Thoracic aorta (tissue), 2 donors: ENCODE measurements at regions not wholly inside any gene's neighbourhood (a gene's known extent, or its start where the extent isn't known, plus 50 kb on each side); places are given as distances from the start of the nearest gene placed in this dataset.

Experiments used
- ATAC-seq: fragments of 150-250 bp; one replicate; pipeline ENCODE4 v1.8.0; 2017; ENCODE audit warnings: low read depth; ENCODE audit not compliant: insufficient number of reproducible peaks, low FRiP score
- DNase-seq: peaks from one replicate; pipeline ENCODE4 v3.0.0-alpha.2; 2020; ENCODE audit warnings: low spot score
- H3K27ac ChIP-seq, 2 donors: fragments of 200-600 bp; sonication (generic); 1 replicate in 1 of 2; 2 replicates in 1 of 2; pipeline ENCODE4 v1.5.1; 2016; ENCODE audit warnings: mild to moderate bottlenecking in 2 of 2, moderate library complexity in 2 of 2
- H3K27me3 ChIP-seq: fragments of 200-600 bp; sonication (generic); replicated peaks from 2 replicates; pipeline ENCODE4 v1.6.0; 2016; ENCODE audit warnings: mild to moderate bottlenecking; ENCODE audit not compliant: insufficient read depth
- H3K36me3 ChIP-seq: fragments of 200-600 bp; sonication (generic); one replicate; pipeline ENCODE4 v1.5.1; 2016
- H3K4me1 ChIP-seq, 2 donors: fragments of 200-600 bp; sonication (generic); 1 replicate in 1 of 2; 2 replicates in 1 of 2; pipeline versions ENCODE4 v1.5.1 to v1.6.0; 2016; ENCODE audit warnings: low read depth in 2 of 2, mild to moderate bottlenecking in 1 of 2; ENCODE audit not compliant: control insufficient read depth in 1 of 2
- H3K4me3 ChIP-seq: fragments of 200-600 bp; sonication (generic); 2 replicates; pipeline ENCODE4 v1.5.1; 2016; ENCODE audit warnings: mild to moderate bottlenecking
- H3K9me3 ChIP-seq: fragments of 200-600 bp; sonication (generic); 2 replicates; pipeline ENCODE4 v1.5.1; 2016
- TF ChIP-seq, protein P1 (sequence below): fragments of 200-600 bp; sonication (generic); IDR thresholded peaks from one replicate; pipeline ENCODE4 v1.5.1; 2019; ENCODE audit warnings: antibody characterized with exemption

DNA sequence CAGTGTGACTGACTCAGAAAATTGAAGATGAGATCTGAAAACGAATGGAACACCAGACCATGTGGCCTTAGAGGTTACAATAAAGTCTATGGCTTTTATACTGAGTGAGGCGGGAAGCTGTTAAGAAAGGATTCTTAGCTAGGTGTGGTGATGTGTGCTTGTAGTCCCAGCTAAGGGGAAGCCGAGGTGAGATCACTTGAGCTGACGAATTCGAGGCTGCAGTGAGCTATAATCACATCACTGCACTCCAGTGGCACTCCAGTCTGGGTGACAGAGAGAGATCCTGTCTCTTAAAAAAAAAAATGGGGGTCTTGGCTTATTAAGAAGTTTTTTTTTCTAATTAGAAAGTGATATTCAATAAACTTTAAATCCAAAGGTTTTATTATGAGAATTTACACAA lies 678.6 kb downstream of the TMTC2 start:
- Histone ChIP-seq H3K4me3 (no peak overlapping the region), H3K4me1 (no peaks in the 10 kb centered on the region), H3K9me3 (no peaks in the 10 kb centered on the region), H3K27me3 (no peaks in the 10 kb centered on the region), H3K36me3 (no peaks in the 10 kb centered on the region), H3K27ac (no peak overlapping the region)
- no peak for DNase-seq
- ATAC-seq = no peak
- TF ChIP-seq, protein P1, sequence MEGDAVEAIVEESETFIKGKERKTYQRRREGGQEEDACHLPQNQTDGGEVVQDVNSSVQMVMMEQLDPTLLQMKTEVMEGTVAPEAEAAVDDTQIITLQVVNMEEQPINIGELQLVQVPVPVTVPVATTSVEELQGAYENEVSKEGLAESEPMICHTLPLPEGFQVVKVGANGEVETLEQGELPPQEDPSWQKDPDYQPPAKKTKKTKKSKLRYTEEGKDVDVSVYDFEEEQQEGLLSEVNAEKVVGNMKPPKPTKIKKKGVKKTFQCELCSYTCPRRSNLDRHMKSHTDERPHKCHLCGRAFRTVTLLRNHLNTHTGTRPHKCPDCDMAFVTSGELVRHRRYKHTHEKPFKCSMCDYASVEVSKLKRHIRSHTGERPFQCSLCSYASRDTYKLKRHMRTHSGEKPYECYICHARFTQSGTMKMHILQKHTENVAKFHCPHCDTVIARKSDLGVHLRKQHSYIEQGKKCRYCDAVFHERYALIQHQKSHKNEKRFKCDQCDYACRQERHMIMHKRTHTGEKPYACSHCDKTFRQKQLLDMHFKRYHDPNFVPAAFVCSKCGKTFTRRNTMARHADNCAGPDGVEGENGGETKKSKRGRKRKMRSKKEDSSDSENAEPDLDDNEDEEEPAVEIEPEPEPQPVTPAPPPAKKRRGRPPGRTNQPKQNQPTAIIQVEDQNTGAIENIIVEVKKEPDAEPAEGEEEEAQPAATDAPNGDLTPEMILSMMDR = no peak

DNA sequence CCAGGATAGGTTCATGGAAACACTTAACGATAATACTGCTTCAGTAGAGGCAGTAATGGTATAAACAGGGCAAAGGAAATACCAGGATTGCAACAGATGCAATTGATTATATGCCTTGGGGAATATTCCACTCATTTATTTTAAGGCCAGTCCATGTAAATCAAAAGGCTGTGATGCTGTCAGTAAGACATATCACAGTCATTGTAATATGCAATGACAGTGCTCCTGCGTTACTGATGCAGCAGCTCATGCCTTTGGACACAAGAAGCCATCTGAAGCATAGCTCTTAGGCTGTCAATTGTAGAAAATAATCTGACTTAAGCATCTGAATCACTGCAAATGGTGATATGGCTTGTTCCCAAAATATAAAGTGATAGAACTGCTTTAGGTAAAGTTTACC lies 674.8 kb downstream of the TMTC2 start:
- ATAC-seq = no peak
- no peak overlapping the region for H3K27ac ChIP-seq
- TF ChIP-seq, protein P1 = no peak

DNA sequence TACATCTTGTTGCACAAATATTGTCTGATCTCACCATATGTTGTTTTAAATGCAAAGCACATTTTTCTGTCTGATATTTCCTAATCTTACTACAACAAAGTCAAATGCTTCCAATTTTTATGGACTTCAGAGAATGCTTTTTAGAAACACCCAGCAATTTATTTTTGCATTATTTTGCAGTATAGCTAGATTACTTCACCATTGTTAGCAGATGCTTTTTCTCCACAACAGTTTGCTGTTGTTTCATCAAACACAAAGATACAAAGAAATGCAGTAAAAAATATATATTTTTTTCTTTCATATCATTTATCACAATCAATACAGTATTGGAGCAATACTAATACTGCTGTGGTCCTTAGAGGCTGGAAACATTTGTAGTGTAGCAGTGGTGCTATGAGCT lies 674.4 kb downstream of the TMTC2 start:
- no peaks in the 10 kb centered on the region for H3K36me3 ChIP-seq
- H3K27ac ChIP-seq = no peak overlapping the region
- H3K9me3 ChIP-seq = no peaks in the 10 kb centered on the region
- no peaks in the 10 kb centered on the region for H3K27me3 ChIP-seq
- no peak overlapping the region for H3K4me3 ChIP-seq
- ATAC-seq (no peak), DNase-seq (no peak)
- no peaks in the 10 kb centered on the region for H3K4me1 ChIP-seq
- TF ChIP-seq, protein P1 = no peak

More for the DNA sequence above, 674.8 kb downstream of the TMTC2 start:
- Histone ChIP-seq H3K27me3 (no peaks in the 10 kb centered on the region), H3K4me1 (no peaks in the 10 kb centered on the region), H3K9me3 (no peaks in the 10 kb centered on the region), H3K36me3 (no peaks in the 10 kb centered on the region), H3K4me3 (no peak overlapping the region)
- DNase-seq = no peak

DNA sequence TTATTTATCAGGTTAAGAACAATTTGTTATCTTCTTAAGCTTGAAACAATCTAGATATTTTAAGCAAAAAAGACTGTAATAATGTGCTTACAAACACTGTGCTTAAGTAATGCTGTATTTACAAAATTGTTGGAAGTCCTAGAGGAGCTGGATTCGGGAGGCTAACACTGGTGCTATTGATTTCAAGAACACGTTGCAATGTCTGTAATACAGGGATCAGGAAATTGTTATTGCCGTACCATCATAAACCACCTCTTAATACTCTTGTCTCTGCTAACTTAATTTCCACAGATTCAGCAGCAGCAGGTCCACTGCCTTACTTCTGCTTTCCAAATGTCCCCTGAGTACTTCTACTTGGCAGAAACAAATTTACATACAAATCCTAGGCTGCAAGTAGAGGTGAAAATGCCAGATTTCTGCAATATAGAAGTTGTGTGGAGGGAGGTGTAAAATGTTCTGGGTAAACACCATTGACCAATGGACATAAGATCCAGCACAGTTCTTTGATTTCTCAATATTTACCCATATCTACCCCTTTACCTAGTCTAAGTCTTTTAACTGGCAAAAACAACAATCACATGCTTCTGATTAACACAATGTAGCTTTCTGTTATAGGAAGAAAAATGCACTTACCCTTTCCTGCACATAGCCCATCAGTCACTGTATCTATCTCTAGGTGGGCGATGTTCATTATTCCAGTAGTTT lies 663.4 kb downstream of the TMTC2 start:
- no peak overlapping the region for H3K4me3 ChIP-seq
- TF ChIP-seq, protein P1 = no peak
- no peaks in the 10 kb centered on the region for H3K4me1 ChIP-seq
- DNase-seq (no peak), ATAC-seq (no peak)
- no peaks in the 10 kb centered on the region for H3K27me3 ChIP-seq
- no peaks in the 10 kb centered on the region for H3K9me3 ChIP-seq
- H3K36me3 ChIP-seq = no peaks in the 10 kb centered on the region
- H3K27ac ChIP-seq = no peak overlapping the region

DNA sequence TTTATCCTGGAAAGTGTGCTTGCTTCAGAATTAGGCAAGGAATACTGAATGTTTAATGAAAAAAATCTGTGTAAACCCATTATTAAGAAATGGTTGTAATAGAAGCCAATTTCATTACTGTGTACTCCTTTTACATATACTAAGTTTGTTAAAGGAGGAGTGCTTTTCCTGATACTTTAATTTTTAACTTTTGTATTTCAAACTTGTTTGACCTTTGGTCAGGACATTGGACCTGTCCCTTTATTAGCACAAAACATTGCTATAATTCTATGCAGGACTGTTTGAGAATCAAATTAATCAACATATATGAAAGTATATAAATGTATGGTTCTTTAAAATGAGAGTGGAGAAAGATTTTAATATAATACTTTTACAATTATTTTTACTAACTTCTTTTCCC lies 659.6 kb downstream of the TMTC2 start:
- Histone ChIP-seq H3K36me3 (no peaks in the 10 kb centered on the region), H3K27ac (no peak overlapping the region), H3K4me1 (no peaks in the 10 kb centered on the region), H3K4me3 (no peak overlapping the region), H3K27me3 (no peaks in the 10 kb centered on the region), H3K9me3 (no peaks in the 10 kb centered on the region)
- DNase-seq (no peak), ATAC-seq (no peak)
- TF ChIP-seq, protein P1 = no peak
